Calu3 (cell line): ENCODE measurements at regions not wholly inside any gene's neighbourhood (a gene's known extent, or its start where the extent isn't known, plus 50 kb on each side); places are given as distances from the start of the nearest gene placed in this dataset.

ENCODE experiments used
- BruUV-seq: library from RNA; stranded (reverse); fragments of 400-500 nt; replicated peaks from 2 replicates; lab custom pipeline; 2021; lab: Mats Ljungman, UMichigan
- CTCF ChIA-PET: fragments of 300-600 bp; sonication (Branson Sonifier 250); formaldehyde crosslinking; loops from one replicate; lab custom pipeline; 2022; ENCODE audit warnings: antibody characterized with exemption; lab: Charles Lee
- DNase-seq: peaks from one replicate; pipeline ENCODE4 v3.0.0; 2022
- H3K27ac Mint-ChIP-seq: one replicate; pipeline ENCODE4 v1.8.0; 2022; ENCODE audit warnings: mixed read lengths; ENCODE audit not compliant: unreplicated experiment
- H3K27me3 Mint-ChIP-seq: one replicate; pipeline ENCODE4 v1.8.0; 2022; ENCODE audit warnings: mixed read lengths; ENCODE audit not compliant: unreplicated experiment
- H3K36me3 Mint-ChIP-seq: one replicate; pipeline ENCODE4 v1.8.0; 2022; ENCODE audit warnings: mild to moderate bottlenecking, moderate library complexity, mixed read lengths; ENCODE audit not compliant: insufficient read depth, unreplicated experiment
- H3K4me1 Mint-ChIP-seq: one replicate; pipeline ENCODE4 v1.8.0; 2022; ENCODE audit warnings: mild to moderate bottlenecking, low read depth, mixed read lengths; ENCODE audit not compliant: unreplicated experiment
- H3K4me3 Mint-ChIP-seq: one replicate; pipeline ENCODE4 v1.8.0; 2022; ENCODE audit warnings: mild to moderate bottlenecking, low read depth, moderate library complexity, mixed read lengths; ENCODE audit not compliant: unreplicated experiment
- H3K9me3 Mint-ChIP-seq: one replicate; pipeline ENCODE4 v1.8.0; 2022; ENCODE audit warnings: low read depth, mixed read lengths; ENCODE audit not compliant: unreplicated experiment
- CTCF ChIP-seq: fragments of 200-600 bp; IDR thresholded peaks from one replicate; pipeline ENCODE4 v1.8.0; 2022; ENCODE audit warnings: antibody characterized with exemption; ENCODE audit not compliant: unreplicated experiment
- intact Hi-C: fragments of 100-400 bp; cut with micrococcal nuclease; formaldehyde crosslinking; loops from one replicate; pipeline ENCODE4 v1.10.0; 2022; ENCODE audit not compliant: unreplicated experiment

- TF ChIP-seq CTCF = no peak
- H3K36me3 Mint-ChIP-seq = no peaks in the 10 kb centered on the region
- no peak overlapping the region for H3K27ac Mint-ChIP-seq
- H3K27me3 Mint-ChIP-seq = no peaks in the 10 kb centered on the region
- intact Hi-C loops = no loop called here
- H3K9me3 Mint-ChIP-seq = no peaks in the 10 kb centered on the region
- CTCF ChIA-PET = no interaction called here
- H3K4me1 Mint-ChIP-seq = no peaks in the 10 kb centered on the region
- peak; percentile 8 for DNase-seq
- H3K4me3 Mint-ChIP-seq = no peak overlapping the region
- no TSS peak for BruUV-seq
Observed at GRCh38 chr13:105587786-105588185, 947.7 kb downstream of the EFNB2 start.

DNA sequence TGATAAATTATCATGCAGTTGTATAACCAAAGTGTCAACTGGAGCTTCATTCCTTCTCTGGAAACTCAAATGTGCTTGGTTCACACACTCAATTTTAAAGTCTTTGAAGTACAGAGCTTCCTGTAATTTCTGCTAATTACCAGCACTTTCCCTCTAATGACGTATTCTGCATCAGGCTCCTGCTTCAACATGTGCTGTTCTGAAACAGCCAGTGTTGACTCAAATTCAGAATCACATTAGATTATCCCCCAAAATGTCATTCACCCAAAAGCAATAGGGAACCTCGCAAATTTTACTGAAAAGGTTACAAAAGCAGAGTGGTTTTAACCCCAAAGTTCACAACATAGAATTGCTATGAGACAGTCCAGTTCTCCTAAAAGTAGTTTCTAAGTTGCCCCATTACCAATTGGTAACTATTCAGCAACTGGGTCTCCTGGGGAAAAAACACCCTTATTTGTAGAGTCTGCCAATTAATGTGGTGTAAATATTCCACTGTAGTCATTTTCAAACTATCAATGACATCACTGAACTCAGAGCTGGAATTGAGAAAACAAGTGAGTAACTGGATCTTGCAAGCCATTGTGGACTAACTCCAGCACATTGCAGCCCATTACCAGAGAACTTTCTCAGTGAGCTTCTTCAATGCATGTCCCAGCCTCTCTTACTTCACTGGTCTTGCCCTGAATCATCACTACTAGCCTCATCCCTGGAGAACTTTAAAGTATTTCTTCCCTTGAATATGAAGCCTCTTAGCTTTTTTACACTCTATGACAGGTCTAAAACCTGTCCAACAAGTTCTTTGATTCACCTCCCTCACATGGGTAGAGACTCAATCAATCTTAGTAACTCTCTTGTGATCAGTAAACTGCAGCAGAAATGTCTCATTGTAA lies 955.4 kb downstream of the EFNB2 start:
- H3K27ac Mint-ChIP-seq = peak overlapping the region; percentile 54
- intact Hi-C loops = no loop called here
- TF ChIP-seq CTCF = no peak
- DNase-seq = no peak
- H3K4me3 Mint-ChIP-seq = no peak overlapping the region
- no peaks in the 10 kb centered on the region for H3K27me3 Mint-ChIP-seq
- no peaks in the 10 kb centered on the region for H3K9me3 Mint-ChIP-seq
- BruUV-seq = no TSS peak
- H3K36me3 Mint-ChIP-seq = no peaks in the 10 kb centered on the region
- CTCF ChIA-PET = no interaction called here
- peaks cover 18% of the 10 kb centered on the region for H3K4me1 Mint-ChIP-seq

GRCh38 chr13:105573136-105573535 lies 962.3 kb downstream of the EFNB2 start:
- H3K4me1 Mint-ChIP-seq = no peaks in the 10 kb centered on the region
- H3K9me3 Mint-ChIP-seq = no peaks in the 10 kb centered on the region
- no peaks in the 10 kb centered on the region for H3K27me3 Mint-ChIP-seq
- no peak overlapping the region for H3K27ac Mint-ChIP-seq
- no peaks in the 10 kb centered on the region for H3K36me3 Mint-ChIP-seq
- intact Hi-C loops = no loop called here
- DNase-seq = no peak
- BruUV-seq = no TSS peak
- CTCF ChIA-PET = no interaction called here
- TF ChIP-seq CTCF = no peak
- no peak overlapping the region for H3K4me3 Mint-ChIP-seq

GRCh38 chr13:105572401-105572800 lies 963.1 kb downstream of the EFNB2 start:
- Mint-ChIP-seq H3K4me3 (no peak overlapping the region), H3K36me3 (no peaks in the 10 kb centered on the region), H3K9me3 (no peaks in the 10 kb centered on the region), H3K27me3 (no peaks in the 10 kb centered on the region), H3K27ac (no peak overlapping the region), H3K4me1 (no peaks in the 10 kb centered on the region)
- intact Hi-C loops = no loop called here
- DNase-seq = no peak
- no peak for TF ChIP-seq CTCF
- CTCF ChIA-PET = no interaction called here
- no TSS peak for BruUV-seq
